ENCODE measurements at regions not wholly inside any gene's neighbourhood (a gene's known extent, or its start where the extent isn't known, plus 50 kb on each side); places are given as distances from the start of the nearest gene placed in this dataset.
A peak's percentile ranks its signal among the peaks of the same experiment; 100 is the strongest.
"Not testable (repeated sequence)": the region's sequence is repeated elsewhere in the genome, so short reads cannot be mapped to it uniquely, and the experiment has no call there.

- TF ChIP-seq, protein P1, sequence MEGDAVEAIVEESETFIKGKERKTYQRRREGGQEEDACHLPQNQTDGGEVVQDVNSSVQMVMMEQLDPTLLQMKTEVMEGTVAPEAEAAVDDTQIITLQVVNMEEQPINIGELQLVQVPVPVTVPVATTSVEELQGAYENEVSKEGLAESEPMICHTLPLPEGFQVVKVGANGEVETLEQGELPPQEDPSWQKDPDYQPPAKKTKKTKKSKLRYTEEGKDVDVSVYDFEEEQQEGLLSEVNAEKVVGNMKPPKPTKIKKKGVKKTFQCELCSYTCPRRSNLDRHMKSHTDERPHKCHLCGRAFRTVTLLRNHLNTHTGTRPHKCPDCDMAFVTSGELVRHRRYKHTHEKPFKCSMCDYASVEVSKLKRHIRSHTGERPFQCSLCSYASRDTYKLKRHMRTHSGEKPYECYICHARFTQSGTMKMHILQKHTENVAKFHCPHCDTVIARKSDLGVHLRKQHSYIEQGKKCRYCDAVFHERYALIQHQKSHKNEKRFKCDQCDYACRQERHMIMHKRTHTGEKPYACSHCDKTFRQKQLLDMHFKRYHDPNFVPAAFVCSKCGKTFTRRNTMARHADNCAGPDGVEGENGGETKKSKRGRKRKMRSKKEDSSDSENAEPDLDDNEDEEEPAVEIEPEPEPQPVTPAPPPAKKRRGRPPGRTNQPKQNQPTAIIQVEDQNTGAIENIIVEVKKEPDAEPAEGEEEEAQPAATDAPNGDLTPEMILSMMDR (conservative IDR thresholded peaks at IDR 0.05; ENCODE audit: low read depth, low read length), result no peak
- DNase-seq (ENCODE audit: low read depth), result no peak
- H3K4me3 ChIP-seq (ENCODE audit: low read depth, low read length), result no peak overlapping the region
These were observed 908.2 kb upstream of the CDH10 start for GRCh38 chr5:25552871-25553481.

DNA sequence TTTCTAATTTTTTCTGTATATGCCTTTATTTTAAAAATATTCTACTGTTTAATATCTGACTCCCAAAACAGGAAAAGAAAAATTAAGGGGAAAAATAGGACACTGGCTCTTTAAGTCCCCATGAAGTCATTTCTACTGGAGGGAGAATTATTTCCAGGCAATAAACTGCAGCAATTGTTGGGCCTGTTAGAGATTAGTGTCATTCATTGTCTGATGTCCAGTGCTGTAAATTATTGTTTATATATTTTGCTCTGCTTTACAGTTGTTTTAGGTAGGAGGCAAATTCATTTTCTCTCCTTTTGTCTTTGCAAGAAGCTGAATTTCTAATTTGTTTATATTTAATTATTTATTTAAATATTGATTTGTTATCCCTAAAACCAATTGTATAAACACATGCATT, 906.0 kb upstream of the CDH10 start:
- DNase-seq (ENCODE audit: low read depth), result no peak
- no peak overlapping the region for H3K4me3 ChIP-seq (ENCODE audit: low read depth, low read length)
- TF ChIP-seq, protein P1 (conservative IDR thresholded peaks at IDR 0.05; ENCODE audit: low read depth, low read length), result no peak

GRCh38 chr5:25544652-25545249, 900.0 kb upstream of the CDH10 start:
- TF ChIP-seq, protein P1 (conservative IDR thresholded peaks at IDR 0.05; ENCODE audit: low read depth, low read length), result peak; percentile 69
- peak; percentile 2 for DNase-seq (ENCODE audit: low read depth)
- no peak overlapping the region for H3K4me3 ChIP-seq (ENCODE audit: low read depth, low read length)

DNA sequence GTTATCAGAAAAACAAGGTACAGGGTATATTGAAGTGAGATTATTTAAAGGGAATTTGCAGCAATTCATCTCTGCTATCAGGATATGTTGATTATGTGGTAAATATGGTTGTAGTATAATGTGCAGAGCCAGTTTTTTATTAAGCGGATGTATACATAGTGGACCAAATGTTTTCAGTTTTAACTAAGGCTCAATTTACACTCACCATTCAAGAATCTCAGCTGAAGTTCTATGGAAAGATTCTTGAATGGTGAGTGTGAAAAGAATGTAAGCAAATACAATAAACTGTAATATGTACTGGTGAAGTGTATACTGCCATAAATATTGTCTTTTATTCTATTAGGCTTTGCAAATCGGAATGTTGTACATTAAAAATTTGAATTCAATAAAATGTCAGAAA, 895.9 kb upstream of the CDH10 start:
- DNase-seq (ENCODE audit: low read depth), result no peak
- no peak overlapping the region for H3K4me3 ChIP-seq (ENCODE audit: low read depth, low read length)
- TF ChIP-seq, protein P1 (conservative IDR thresholded peaks at IDR 0.05; ENCODE audit: low read depth, low read length), result no peak

- no peak overlapping the region for H3K4me3 ChIP-seq (ENCODE audit: low read depth, low read length)
- TF ChIP-seq, protein P1 (conservative IDR thresholded peaks at IDR 0.05; ENCODE audit: low read depth, low read length), result no peak
- no peak for DNase-seq (ENCODE audit: low read depth)
These were observed 894.8 kb upstream of the CDH10 start for GRCh38 chr5:25539536-25539935.

DNA sequence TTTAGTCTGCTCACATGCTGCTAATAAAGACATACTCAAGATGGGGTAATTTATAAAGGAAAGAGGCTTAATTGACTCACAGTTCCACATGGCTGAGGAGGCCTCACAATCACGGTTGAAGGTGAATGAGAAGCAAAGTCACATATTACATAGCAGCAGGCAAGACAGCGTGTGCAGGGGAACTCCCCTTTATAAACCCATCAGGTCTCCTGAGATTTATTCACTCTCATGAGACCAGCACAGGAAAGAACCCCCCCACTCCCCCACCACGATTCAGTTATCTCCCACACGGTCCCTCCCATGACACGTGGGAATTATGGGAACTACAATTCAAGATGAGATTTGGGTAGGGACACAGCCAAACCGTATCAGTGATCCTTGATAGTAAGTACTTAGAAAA, 891.7 kb upstream of the CDH10 start:
- not testable (repeated sequence) for DNase-seq (ENCODE audit: low read depth); H3K4me3 ChIP-seq (ENCODE audit: low read depth, low read length)

DNA sequence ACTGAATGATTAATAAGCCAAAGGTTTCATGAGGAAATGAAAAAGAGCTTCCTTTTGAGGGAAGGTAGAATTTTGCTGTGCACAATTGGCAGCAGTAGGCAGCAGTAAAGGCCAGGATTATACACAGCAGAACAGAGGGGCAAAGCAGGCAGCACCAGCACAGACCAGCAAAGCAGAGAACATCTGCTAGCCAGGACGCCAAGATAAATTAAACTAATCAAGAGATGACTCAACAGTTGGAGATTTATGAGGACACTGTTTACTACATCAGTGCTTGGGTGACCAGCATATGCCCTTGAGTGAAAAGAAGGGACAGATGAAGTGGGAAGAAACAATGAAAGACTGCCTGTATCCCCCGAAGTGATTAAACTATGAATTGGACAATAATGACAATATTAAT, 871.4 kb upstream of the CDH10 start:
- DNase-seq (ENCODE audit: low read depth), result no peak
- TF ChIP-seq, protein P1 (conservative IDR thresholded peaks at IDR 0.05; ENCODE audit: low read depth, low read length), result no peak
- no peak overlapping the region for H3K4me3 ChIP-seq (ENCODE audit: low read depth, low read length)
